SJCRH30 (cell line): ENCODE measurements at regions not wholly inside any gene's neighbourhood (a gene's known extent, or its start where the extent isn't known, plus 50 kb on each side); places are given as distances from the start of the nearest gene placed in this dataset.

ENCODE experiments used
- DNase-seq, 2 experiments: peaks; one replicate each; pipeline ENCODE4 v3.0.0-alpha.2; 2015 to 2020
- H3K27ac ChIP-seq: fragments of 250-450 bp; sonication (Bioruptor Pico); 2 replicates; pipeline ENCODE4 v1.5.1; 2020; ENCODE audit warnings: mild to moderate bottlenecking, moderate library complexity
- H3K27me3 ChIP-seq: fragments of 250-450 bp; sonication (Bioruptor Pico); 2 replicates; pipeline ENCODE4 v1.5.1; 2020; ENCODE audit warnings: mild to moderate bottlenecking, moderate library complexity
- H3K36me3 ChIP-seq: fragments of 250-450 bp; sonication (Bioruptor Pico); 2 replicates; pipeline ENCODE4 v1.5.1; 2020; ENCODE audit warnings: mild to moderate bottlenecking, moderate library complexity
- H3K4me1 ChIP-seq: fragments of 250-450 bp; sonication (Bioruptor Pico); 2 replicates; pipeline ENCODE4 v1.5.1; 2020; ENCODE audit warnings: mild to moderate bottlenecking, moderate library complexity
- H3K4me3 ChIP-seq: fragments of 250-450 bp; sonication (Bioruptor Pico); 2 replicates; pipeline ENCODE4 v1.5.1; 2020; ENCODE audit warnings: mild to moderate bottlenecking, moderate library complexity
- H3K9me3 ChIP-seq: fragments of 250-450 bp; sonication (Bioruptor Pico); replicated peaks from 2 replicates; pipeline ENCODE4 v1.5.1; 2020; ENCODE audit warnings: mild to moderate bottlenecking, moderate library complexity

DNA sequence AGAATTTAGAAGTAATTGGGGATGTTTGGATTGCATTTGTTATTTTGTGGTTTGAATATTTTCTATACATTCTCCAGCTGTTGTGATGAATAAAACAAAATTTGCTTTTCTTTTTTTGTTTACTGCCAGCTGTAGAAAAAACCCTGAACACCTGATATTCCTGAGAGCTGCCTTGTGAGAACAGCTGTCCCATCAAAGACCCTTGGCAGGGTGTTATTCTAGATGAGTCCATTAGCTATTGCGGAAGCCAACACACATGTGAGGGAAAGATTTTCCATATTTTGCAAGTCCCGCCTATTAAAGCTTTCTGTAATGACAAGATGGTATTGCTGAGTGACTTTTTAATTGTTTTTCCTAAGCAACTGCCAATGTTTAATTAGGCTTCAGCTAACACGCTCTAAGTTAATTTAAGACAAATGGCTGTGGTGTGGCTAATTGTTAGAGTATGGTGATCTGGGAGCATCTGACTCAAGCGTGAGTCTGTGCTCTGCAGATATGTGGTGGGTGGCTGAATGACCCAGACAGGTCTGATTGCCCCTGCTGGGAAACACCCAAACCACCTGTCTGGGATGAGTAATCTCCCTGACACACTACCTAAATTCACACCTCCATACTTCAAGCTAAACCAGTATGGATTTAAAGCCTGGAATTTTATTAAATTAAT lies 86.5 kb upstream of the PRLR start:
- Histone ChIP-seq H3K27me3 (no peaks in the 10 kb centered on the region), H3K27ac (peak overlapping the region; percentile 6; the same call in 1 of the 2 replicates), H3K36me3 (no peaks in the 10 kb centered on the region), H3K9me3 (peaks cover 3% of the 10 kb centered on the region; the same call in 1 of the 2 replicates), H3K4me1 (peaks cover 10% of the 10 kb centered on the region), H3K4me3 (no peak overlapping the region)
- peak in 1 of 2 experiments; percentile 63 for DNase-seq

DNA sequence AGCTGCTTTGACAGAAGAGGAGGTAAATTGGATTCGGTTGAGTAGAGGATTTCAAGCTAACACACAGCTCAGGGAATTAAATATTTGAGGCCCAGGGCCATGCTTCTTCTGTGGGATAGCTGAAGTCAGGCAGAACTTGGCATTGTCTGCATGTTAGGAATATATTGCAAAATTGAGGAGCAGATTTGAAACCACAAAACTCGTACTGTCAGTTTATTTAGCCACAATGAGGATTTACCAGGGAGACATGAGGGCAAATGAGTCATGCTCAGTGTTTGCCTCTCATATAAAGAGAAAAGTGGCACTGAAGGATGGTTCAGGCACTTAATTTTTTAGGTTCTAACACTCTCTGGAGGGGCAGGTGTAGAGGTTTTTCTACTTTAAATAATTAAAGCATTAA lies 83.0 kb upstream of the PRLR start:
- H3K27ac ChIP-seq = no peak overlapping the region
- peak in 1 of 2 experiments; percentile 46 for DNase-seq
- no peaks in the 10 kb centered on the region for H3K27me3 ChIP-seq
- H3K4me1 ChIP-seq = peaks cover 10% of the 10 kb centered on the region
- no peaks in the 10 kb centered on the region for H3K9me3 ChIP-seq
- no peaks in the 10 kb centered on the region for H3K36me3 ChIP-seq
- no peak overlapping the region for H3K4me3 ChIP-seq

DNA sequence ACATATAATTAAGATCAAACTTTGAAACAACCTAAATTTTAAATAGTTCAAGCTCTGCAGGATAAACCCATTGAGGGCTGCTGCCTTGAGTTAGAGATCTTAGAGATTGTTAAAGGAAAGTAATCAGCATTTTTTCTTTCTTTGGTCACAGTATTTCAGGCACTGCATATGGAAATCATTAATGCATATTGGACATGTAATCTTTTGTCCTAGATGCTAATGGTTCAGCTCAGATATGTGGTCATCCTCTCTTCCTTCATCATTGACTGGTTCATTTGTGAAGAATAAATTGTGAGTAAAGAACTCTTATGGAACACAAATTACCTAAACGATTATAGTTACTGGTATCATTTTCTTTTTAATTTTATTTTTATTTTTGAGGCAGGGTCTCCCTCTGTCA lies 82.0 kb upstream of the PRLR start:
- Histone ChIP-seq H3K4me3 (no peak overlapping the region), H3K4me1 (peaks cover 10% of the 10 kb centered on the region), H3K9me3 (no peaks in the 10 kb centered on the region), H3K36me3 (no peaks in the 10 kb centered on the region), H3K27me3 (no peaks in the 10 kb centered on the region), H3K27ac (no peak overlapping the region)
- DNase-seq = no peak

DNA sequence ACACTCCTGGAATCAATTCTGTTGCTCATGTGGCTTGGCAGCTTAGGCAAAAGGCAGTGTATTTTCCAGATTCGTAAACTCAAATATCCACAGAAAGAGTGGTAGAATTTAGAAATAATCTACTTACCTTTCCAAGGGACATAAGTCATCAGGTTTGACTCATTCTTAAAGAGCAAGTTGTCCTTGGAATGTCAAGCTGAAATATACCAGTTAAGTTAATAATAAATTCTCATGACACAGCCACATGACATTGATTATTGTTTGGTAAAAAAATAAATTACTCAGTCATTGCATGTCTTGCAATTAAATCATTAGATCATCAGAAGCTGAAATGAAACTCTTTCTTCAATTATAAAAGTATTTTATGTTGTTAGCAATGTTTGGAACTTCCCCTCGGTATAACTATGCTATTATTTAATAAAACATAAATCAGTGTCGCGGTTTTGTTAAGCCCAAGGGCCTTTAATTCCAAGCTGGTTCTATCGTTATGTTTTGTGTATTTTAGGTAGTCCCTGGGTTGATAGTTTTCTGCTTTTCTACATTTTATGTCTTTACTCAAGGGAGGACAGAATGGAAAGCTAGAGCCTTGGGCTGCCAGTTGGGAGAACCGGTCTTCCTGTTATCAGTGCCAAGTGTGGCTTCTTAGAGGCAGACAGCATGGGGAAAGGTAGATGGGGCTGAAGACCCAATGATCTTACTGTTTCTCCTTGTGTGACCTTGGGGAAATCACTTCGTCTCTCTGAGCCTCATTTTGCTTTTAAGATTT lies 79.3 kb upstream of the PRLR start:
- Histone ChIP-seq H3K9me3 (no peaks in the 10 kb centered on the region), H3K36me3 (no peaks in the 10 kb centered on the region), H3K4me3 (no peak overlapping the region), H3K27me3 (no peaks in the 10 kb centered on the region), H3K4me1 (no peaks in the 10 kb centered on the region), H3K27ac (no peak overlapping the region)
- DNase-seq = no peak

DNA sequence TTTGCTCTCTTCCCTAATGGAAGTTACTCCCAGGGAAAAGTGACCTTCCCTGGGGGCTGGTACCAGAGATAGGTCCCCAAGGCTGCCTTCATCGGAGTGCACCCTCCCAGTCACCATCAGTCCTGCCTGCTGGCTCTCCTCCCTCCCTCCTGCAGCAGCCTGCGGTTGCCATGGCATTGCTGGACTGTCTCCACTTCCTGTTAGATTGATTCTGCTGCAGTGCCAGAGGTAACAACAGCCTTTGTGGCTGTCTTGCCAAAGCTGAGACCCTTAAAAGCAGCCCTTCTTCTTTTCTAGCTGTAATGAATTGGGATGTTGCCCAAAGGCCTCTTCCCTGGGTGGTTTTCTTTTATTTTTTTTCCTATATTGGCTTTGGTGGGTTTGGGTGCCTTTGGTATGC lies 78.1 kb upstream of the PRLR start:
- no peak overlapping the region for H3K27ac ChIP-seq
- no peaks in the 10 kb centered on the region for H3K36me3 ChIP-seq
- DNase-seq = no peak
- H3K4me1 ChIP-seq = no peaks in the 10 kb centered on the region
- no peak overlapping the region for H3K4me3 ChIP-seq
- no peaks in the 10 kb centered on the region for H3K9me3 ChIP-seq
- H3K27me3 ChIP-seq = no peaks in the 10 kb centered on the region

DNA sequence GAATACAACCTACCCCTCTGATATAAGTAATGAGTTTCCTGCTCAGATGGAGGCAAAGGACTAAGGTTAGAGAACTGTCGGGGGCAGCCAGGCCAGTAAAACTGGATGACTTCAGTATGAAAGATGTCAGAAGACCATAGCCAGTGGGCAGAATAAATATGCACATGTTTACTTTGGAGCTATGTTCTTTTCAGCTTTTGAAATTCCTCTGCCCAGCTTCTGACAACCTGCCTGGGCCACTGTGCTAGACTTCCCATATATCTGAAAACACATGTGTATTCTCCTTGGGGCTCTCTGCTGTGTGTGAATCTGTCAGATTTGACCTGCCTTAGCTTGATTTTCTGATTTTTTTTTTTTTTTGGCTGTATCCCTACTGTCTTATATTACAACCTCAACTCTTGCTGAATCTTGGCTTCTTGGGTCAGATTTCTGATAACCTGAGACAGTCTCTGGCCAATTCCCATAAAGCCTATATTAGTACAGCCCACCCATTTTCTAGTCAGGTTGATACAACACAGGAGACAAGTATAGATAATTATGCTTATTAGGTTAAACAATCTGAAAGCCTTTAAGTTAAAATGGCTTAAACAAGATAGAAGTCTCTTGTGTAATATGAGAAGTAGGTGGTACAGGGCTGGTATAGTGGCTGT lies 76.6 kb upstream of the PRLR start:
- H3K27me3 ChIP-seq = no peaks in the 10 kb centered on the region
- H3K27ac ChIP-seq = no peak overlapping the region
- DNase-seq = no peak
- no peaks in the 10 kb centered on the region for H3K36me3 ChIP-seq
- no peaks in the 10 kb centered on the region for H3K4me1 ChIP-seq
- H3K9me3 ChIP-seq = no peaks in the 10 kb centered on the region
- H3K4me3 ChIP-seq = no peak overlapping the region

DNA sequence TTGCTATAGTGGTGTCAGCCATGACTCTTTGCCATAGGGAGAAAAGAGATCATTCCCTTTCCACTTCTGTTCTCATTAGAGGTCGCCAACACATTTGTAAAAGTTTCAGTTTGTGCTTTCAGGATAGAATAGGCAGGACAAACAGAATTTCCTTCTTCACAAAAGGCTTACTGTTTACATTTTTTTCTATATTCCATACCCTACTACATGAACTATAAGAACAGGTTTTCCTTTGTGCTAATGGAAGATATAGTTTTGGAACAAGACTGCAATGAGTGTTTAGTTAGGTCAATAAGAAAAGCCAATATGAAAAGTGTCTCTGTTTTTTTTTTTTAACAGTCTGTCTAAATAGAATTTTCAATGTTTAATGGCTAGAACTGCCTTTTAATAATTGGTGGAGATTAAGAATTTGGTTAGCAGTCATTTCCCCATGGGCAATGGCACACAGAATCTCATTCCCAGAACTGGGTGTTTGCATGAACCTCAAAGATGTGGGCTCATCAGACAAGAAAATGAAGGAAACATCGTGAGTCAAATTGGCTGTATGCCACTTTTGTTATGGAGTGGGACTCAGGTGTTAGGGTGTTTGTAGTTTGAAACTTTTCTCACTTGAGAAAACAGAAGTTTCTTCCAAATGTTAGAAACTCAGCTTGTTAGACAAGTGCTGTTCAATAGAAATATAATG lies 75.2 kb upstream of the PRLR start:
- Histone ChIP-seq H3K4me1 (no peaks in the 10 kb centered on the region), H3K9me3 (no peaks in the 10 kb centered on the region), H3K4me3 (no peak overlapping the region), H3K27me3 (no peaks in the 10 kb centered on the region), H3K36me3 (no peaks in the 10 kb centered on the region), H3K27ac (no peak overlapping the region)
- DNase-seq = no peak

DNA sequence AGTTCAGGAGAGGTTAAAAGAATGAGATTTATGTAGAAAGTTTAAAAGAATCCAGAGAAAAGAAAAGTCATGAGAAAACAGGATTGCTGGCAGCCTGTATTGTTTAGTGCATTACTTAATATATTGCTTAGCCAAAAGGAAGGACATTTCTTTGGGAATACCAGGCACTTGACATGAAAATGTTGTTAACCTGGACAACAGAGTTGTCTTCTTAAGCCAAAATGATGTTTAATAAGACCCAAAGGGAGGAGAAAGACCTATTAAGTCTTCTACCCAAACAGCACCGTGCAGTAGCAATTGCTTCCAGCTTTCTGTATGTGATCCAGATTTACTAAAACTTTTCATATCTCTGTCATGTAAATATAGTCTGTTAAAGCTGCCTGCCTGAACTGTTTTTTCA lies 74.0 kb upstream of the PRLR start:
- Histone ChIP-seq H3K4me1 (no peaks in the 10 kb centered on the region), H3K36me3 (no peaks in the 10 kb centered on the region), H3K27me3 (no peaks in the 10 kb centered on the region), H3K27ac (no peak overlapping the region), H3K4me3 (no peak overlapping the region), H3K9me3 (no peaks in the 10 kb centered on the region)
- no peak for DNase-seq

DNA sequence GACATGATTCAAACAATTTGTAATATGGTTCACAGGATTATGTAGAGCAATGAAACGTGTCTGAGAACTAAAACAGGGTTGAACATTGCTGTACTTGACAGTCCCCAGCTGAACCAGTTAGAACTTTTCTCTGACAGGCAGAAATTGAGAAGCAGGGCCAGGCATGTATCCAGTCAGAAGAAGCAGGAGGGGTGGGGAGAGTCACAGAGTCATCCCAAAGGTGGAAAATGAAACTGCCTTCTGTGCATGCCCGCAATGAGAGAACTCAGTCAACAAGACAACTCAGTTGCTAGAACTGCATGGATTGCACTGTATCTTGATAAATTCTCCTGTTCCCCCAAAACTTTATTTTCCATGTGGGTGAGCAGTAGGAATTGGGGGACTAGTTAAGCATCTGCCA lies 72.9 kb upstream of the PRLR start:
- H3K27me3 ChIP-seq = no peaks in the 10 kb centered on the region
- H3K36me3 ChIP-seq = no peaks in the 10 kb centered on the region
- no peaks in the 10 kb centered on the region for H3K9me3 ChIP-seq
- no peak for DNase-seq
- H3K27ac ChIP-seq = no peak overlapping the region
- H3K4me3 ChIP-seq = no peak overlapping the region
- no peaks in the 10 kb centered on the region for H3K4me1 ChIP-seq

DNA sequence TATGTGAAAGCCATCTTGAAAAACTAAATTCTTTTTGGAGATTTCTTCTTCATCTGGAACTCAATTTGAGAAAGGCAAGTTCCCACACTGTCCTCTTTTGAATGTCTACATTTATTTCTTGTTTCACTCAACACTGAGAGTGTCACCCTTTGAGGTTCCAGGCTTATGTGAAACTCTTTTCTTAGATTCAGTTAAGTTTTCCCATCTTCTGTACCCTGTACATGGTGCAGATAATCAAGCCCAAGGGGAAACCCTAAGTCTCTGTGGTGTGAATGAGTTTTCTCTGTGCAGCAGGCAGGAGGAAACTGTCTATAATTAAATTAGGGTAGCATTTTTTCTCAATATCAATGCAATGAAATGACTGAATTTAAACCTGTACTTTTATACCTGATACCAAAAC lies 72.3 kb upstream of the PRLR start:
- H3K27me3 ChIP-seq = no peaks in the 10 kb centered on the region
- no peak overlapping the region for H3K27ac ChIP-seq
- no peak overlapping the region for H3K4me3 ChIP-seq
- no peaks in the 10 kb centered on the region for H3K4me1 ChIP-seq
- no peaks in the 10 kb centered on the region for H3K36me3 ChIP-seq
- DNase-seq = no peak
- H3K9me3 ChIP-seq = no peaks in the 10 kb centered on the region

DNA sequence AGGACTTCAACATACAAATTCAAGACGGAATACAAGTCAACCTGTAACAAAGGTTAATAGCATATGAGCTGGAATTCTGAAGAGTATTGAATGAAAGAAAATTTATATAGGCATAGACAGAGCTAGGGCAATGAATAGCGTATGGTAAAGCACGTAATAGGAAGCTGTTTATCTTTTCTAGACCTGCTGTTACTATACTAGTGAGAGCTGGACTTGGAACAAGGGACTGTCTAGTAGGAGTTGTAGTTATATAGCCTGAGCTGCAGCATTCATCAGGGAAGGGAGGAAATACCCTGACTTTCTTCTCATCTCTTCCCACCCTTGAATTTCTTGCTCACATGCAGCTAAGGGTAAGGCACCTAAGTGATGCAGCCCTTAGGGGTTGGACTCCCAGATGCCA lies 67.5 kb upstream of the PRLR start:
- Histone ChIP-seq H3K4me3 (no peak overlapping the region), H3K9me3 (no peaks in the 10 kb centered on the region), H3K36me3 (no peaks in the 10 kb centered on the region), H3K27ac (no peak overlapping the region), H3K27me3 (no peaks in the 10 kb centered on the region), H3K4me1 (no peaks in the 10 kb centered on the region; the same call in 1 of the 2 replicates)
- DNase-seq = no peak

DNA sequence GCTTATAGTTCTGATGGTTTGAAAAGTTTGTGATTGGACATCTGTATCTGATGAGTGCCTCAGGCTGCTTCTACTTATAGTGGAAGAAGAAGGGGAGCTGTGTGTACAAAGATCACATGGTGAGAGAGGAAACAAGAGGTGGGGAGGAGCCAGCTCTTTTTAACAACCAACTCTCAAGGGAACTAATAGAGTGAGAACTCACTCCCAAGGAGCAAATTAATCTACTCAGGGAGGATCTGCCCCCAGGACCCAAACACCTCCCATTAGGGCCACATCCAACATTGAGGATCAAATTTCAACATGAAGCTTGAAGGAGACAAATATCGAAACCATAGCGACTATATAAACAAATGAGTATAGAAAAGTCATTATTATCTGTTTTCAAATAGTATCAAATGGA lies 64.7 kb upstream of the PRLR start:
- Histone ChIP-seq H3K4me1 (no peaks in the 10 kb centered on the region; the same call in 1 of the 2 replicates), H3K4me3 (no peak overlapping the region), H3K27ac (no peak overlapping the region), H3K27me3 (no peaks in the 10 kb centered on the region), H3K9me3 (no peaks in the 10 kb centered on the region), H3K36me3 (no peaks in the 10 kb centered on the region)
- peak in 1 of 2 experiments; percentile 10 for DNase-seq

DNA sequence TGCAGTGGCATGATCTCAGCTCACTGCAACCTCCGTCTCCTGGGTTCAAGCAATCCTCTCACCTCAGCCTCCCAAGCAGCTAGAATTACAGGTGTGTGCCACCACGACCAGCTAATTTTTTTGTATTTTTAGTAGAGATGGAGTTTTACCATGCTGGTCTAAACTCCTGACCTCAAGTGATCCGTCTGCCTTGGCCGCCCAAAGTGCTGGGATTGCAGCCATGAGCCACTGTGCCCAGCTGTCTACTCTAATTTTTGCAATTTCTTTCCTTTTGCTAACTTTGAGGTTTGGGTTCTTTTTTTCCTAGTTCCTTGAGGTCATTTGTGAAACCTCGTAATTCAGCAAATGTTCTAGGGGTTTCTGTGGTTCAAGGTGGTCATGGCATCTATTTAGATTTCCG lies 63.7 kb upstream of the PRLR start:
- DNase-seq = no peak
- Histone ChIP-seq H3K4me3 (no peak overlapping the region), H3K9me3 (no peaks in the 10 kb centered on the region), H3K27ac (no peak overlapping the region), H3K36me3 (no peaks in the 10 kb centered on the region), H3K4me1 (no peaks in the 10 kb centered on the region; the same call in 1 of the 2 replicates), H3K27me3 (no peaks in the 10 kb centered on the region)

DNA sequence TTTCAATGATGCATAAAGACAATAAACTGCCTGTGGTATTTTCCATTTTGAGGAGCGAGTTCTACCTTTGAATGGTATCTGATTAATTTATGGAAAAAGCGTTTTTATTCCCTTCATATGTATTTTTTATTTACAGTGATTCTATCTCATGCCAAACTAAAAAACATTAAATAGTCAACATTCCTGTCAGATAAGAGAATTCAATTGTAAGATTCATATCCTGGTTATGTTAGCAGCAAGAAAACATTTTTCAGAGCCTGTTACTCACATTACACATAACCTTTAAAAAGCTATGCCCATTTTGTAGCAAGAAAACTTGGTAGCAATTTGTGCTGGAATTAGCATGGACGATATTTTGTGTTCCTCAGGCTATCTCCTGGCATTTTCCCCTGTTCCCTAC lies 55.1 kb upstream of the PRLR start:
- Histone ChIP-seq H3K9me3 (no peaks in the 10 kb centered on the region; the same call in 1 of the 2 replicates), H3K27ac (no peak overlapping the region), H3K4me3 (no peak overlapping the region), H3K36me3 (no peaks in the 10 kb centered on the region), H3K4me1 (0 out of 2 replicates have a peak, but pooled peaks cover 4% of the 10 kb centered on the region), H3K27me3 (no peaks in the 10 kb centered on the region)
- DNase-seq = no peak

DNA sequence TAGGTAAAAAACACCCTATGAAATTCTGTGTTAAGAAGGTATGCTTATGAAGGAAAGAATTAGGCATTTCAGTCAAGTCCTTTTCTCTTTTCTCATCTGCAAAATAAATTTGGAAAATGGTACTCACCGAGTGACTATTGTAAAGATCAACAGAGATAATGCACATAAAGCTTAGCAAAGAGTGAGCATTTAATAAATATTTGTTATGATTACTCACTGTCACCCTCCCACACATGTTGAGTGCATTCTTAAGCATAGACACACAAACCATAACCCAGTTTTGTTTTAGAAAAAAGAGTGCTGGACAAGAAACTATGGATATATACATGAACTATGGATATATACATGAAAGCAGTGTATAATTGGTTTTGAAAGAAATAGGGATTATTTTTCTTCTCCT lies 54.7 kb upstream of the PRLR start:
- Histone ChIP-seq H3K27ac (no peak overlapping the region), H3K27me3 (no peaks in the 10 kb centered on the region), H3K9me3 (no peaks in the 10 kb centered on the region; the same call in 1 of the 2 replicates), H3K36me3 (no peaks in the 10 kb centered on the region), H3K4me3 (no peak overlapping the region), H3K4me1 (0 out of 2 replicates have a peak, but pooled peaks cover 4% of the 10 kb centered on the region)
- no peak for DNase-seq
